OCI-LY1 (cell line): ENCODE measurements at regions not wholly inside any gene's neighbourhood (a gene's known extent, or its start where the extent isn't known, plus 50 kb on each side); places are given as distances from the start of the nearest gene placed in this dataset.

Source experiments
- H2AFZ ChIP-seq: fragments of 200-600 bp; sonication (generic), shearing (Covaris generic); 2 replicates; pipeline ENCODE4 v1.6.0; 2014; ENCODE audit warnings: antibody characterized with exemption, mild to moderate bottlenecking, low read length
- H3F3A ChIP-seq: fragments of 200-600 bp; sonication (generic), shearing (Covaris generic); 2 replicates; pipeline ENCODE4 v1.6.0; 2014; ENCODE audit warnings: mild to moderate bottlenecking, antibody characterized with exemption, low read length, moderate library complexity; ENCODE audit not compliant: insufficient read depth
- H3K27ac ChIP-seq: fragments of 200-600 bp; sonication (generic); 2 replicates; pipeline ENCODE4 v1.5.1; 2014; ENCODE audit warnings: low read length, mixed run types, mild to moderate bottlenecking, low read depth; ENCODE audit not compliant: poor library complexity, severe bottlenecking
- H3K27me3 ChIP-seq: fragments of 200-600 bp; sonication (generic); 2 replicates; pipeline ENCODE4 v1.6.0; 2014; ENCODE audit warnings: antibody characterized with exemption, mild to moderate bottlenecking, low read length, moderate library complexity; ENCODE audit not compliant: insufficient read depth
- H3K36me3 ChIP-seq: fragments of 200-600 bp; sonication (generic); 2 replicates; pipeline ENCODE4 v1.6.1; 2014; ENCODE audit warnings: mild to moderate bottlenecking, antibody characterized with exemption, low read length, moderate library complexity, mixed read lengths; ENCODE audit not compliant: insufficient read depth
- H3K4me1 ChIP-seq: fragments of 200-600 bp; sonication (generic); 2 replicates; pipeline ENCODE4 v1.5.1; 2014; ENCODE audit warnings: mild to moderate bottlenecking, low read length, moderate library complexity; ENCODE audit not compliant: insufficient read depth, severe bottlenecking
- H3K4me2 ChIP-seq: fragments of 200-600 bp; sonication (generic), shearing (Covaris generic); 2 replicates; pipeline ENCODE4 v1.6.1; 2014; ENCODE audit warnings: low read length
- H3K4me3 ChIP-seq: fragments of 200-600 bp; sonication (generic); 2 replicates; pipeline ENCODE4 v1.5.1; 2014; ENCODE audit warnings: low read length, low read depth, mild to moderate bottlenecking, mixed read lengths; ENCODE audit not compliant: poor library complexity, severe bottlenecking
- H3K79me2 ChIP-seq: fragments of 200-600 bp; shearing (Covaris generic); 2 replicates; pipeline ENCODE4 v1.6.1; 2016; ENCODE audit warnings: mixed run types, low read length, mixed read lengths; ENCODE audit not compliant: insufficient read depth
- H3K9ac ChIP-seq: fragments of 200-600 bp; sonication (generic), shearing (Covaris generic); 2 replicates; pipeline ENCODE4 v1.6.1; 2014; ENCODE audit warnings: mild to moderate bottlenecking, low read length, mixed read lengths
- H3K9me2 ChIP-seq: fragments of 200-600 bp; sonication (generic), shearing (Covaris generic); 2 replicates; pipeline ENCODE4 v1.6.1; 2014; ENCODE audit warnings: low read depth, mild to moderate bottlenecking, low read length, mixed read lengths
- H3K9me3 ChIP-seq: fragments of 200-600 bp; shearing (Covaris generic); 2 replicates; pipeline ENCODE4 v1.6.1; 2014; ENCODE audit warnings: low read length, mixed read lengths
- H4K20me1 ChIP-seq: fragments of 200-600 bp; sonication (generic), shearing (Covaris generic); 2 replicates; pipeline ENCODE4 v1.6.0; 2016; ENCODE audit warnings: mild to moderate bottlenecking, low read length; ENCODE audit not compliant: insufficient read depth
- CTCF ChIP-seq: fragments of 200-600 bp; sonication (generic), shearing (Covaris generic); IDR thresholded peaks from 2 replicates; pipeline ENCODE4 v1.5.1; 2017; ENCODE audit warnings: mild to moderate bottlenecking, antibody characterized with exemption, low read length, moderate library complexity, mixed read lengths
- EZH2 ChIP-seq: fragments of 200-600 bp; sonication (generic), shearing (Covaris generic); IDR thresholded peaks from 2 replicates; pipeline ENCODE4 v1.8.0; 2017; ENCODE audit warnings: borderline replicate concordance, mixed run types, mild to moderate bottlenecking, antibody characterized with exemption, low read length, moderate library complexity, mixed read lengths

GRCh38 chr4:17418010-17418409 is 93.9 kb downstream of the QDPR start:
- no peak overlapping the region for H3K27ac ChIP-seq
- H3F3A ChIP-seq = no peaks in the 10 kb centered on the region
- no peak overlapping the region for H3K9ac ChIP-seq
- H4K20me1 ChIP-seq = no peaks in the 10 kb centered on the region
- TF ChIP-seq EZH2 = no peak
- no peak for TF ChIP-seq CTCF
- H3K9me3 ChIP-seq = no peaks in the 10 kb centered on the region
- H3K9me2 ChIP-seq = no peaks in the 10 kb centered on the region
- no peaks in the 10 kb centered on the region for H3K36me3 ChIP-seq
- H3K79me2 ChIP-seq = no peaks in the 10 kb centered on the region
- H3K4me2 ChIP-seq = no peak overlapping the region
- no peak overlapping the region for H2AFZ ChIP-seq
- no peaks in the 10 kb centered on the region for H3K4me1 ChIP-seq
- H3K4me3 ChIP-seq = no peak overlapping the region
- no peaks in the 10 kb centered on the region for H3K27me3 ChIP-seq

GRCh38 chr4:17414392-17414791 is 97.5 kb downstream of the QDPR start:
- no peak overlapping the region for H3K4me3 ChIP-seq
- no peak overlapping the region for H3K27ac ChIP-seq
- no peak overlapping the region for H2AFZ ChIP-seq
- no peaks in the 10 kb centered on the region for H3K27me3 ChIP-seq
- no peak overlapping the region for H3K4me2 ChIP-seq
- H3K9me2 ChIP-seq = no peaks in the 10 kb centered on the region
- no peaks in the 10 kb centered on the region for H3K36me3 ChIP-seq
- H3K9me3 ChIP-seq = no peaks in the 10 kb centered on the region
- H3K9ac ChIP-seq = no peak overlapping the region
- no peaks in the 10 kb centered on the region for H3F3A ChIP-seq
- H4K20me1 ChIP-seq = no peaks in the 10 kb centered on the region
- TF ChIP-seq CTCF (no peak), EZH2 (no peak)
- no peaks in the 10 kb centered on the region for H3K79me2 ChIP-seq
- no peaks in the 10 kb centered on the region for H3K4me1 ChIP-seq

GRCh38 chr4:17400686-17401085 is 111.2 kb downstream of the QDPR start:
- Histone ChIP-seq H3K4me3 (no peak overlapping the region), H4K20me1 (no peaks in the 10 kb centered on the region), H3K9me2 (no peaks in the 10 kb centered on the region), H3K27me3 (no peaks in the 10 kb centered on the region), H3K9ac (no peak overlapping the region), H2AFZ (no peak overlapping the region), H3K27ac (no peak overlapping the region), H3K4me1 (no peaks in the 10 kb centered on the region), H3K79me2 (no peaks in the 10 kb centered on the region), H3K4me2 (no peak overlapping the region), H3F3A (no peaks in the 10 kb centered on the region), H3K36me3 (no peaks in the 10 kb centered on the region), H3K9me3 (no peaks in the 10 kb centered on the region)
- TF ChIP-seq CTCF (no peak), EZH2 (no peak)
